Mucosa of descending colon (tissue), 3 donors: ENCODE measurements at regions not wholly inside any gene's neighbourhood (a gene's known extent, or its start where the extent isn't known, plus 50 kb on each side); places are given as distances from the start of the nearest gene placed in this dataset.

Experiments used
- ATAC-seq: fragments of 200-7000 bp; cut with Tn5 transposase; one replicate; pipeline ENCODE4 v1.9.1; 2020; ENCODE audit warnings: mild to moderate bottlenecking, moderate library complexity
- DNase-seq, 3 donors: peaks; one replicate each; pipeline ENCODE4 v3.0.0-alpha.2; 2020
- H3K36me3 ChIP-seq: fragments of 200-600 bp; one replicate; pipeline ENCODE4 v1.8.0; 2021; ENCODE audit warnings: low read depth, mild to moderate bottlenecking
- H3K4me1 ChIP-seq: fragments of 200-600 bp; one replicate; pipeline ENCODE4 v1.8.0; 2021; ENCODE audit warnings: low read depth, mild to moderate bottlenecking
- H3K4me3 ChIP-seq: fragments of 200-600 bp; one replicate; pipeline ENCODE4 v1.8.0; 2021; ENCODE audit warnings: mild to moderate bottlenecking
- H3K9me3 ChIP-seq: fragments of 200-600 bp; one replicate; pipeline ENCODE4 v1.8.0; 2021; ENCODE audit warnings: mild to moderate bottlenecking
- CTCF ChIP-seq: fragments of 200-600 bp; IDR thresholded peaks from one replicate; pipeline ENCODE4 v1.8.0; 2022; ENCODE audit warnings: antibody characterized with exemption, mild to moderate bottlenecking
- intact Hi-C, 2 donors: fragments of 100-400 bp; cut with DNase I in 1 of 2; cut with micrococcal nuclease in 1 of 2; formaldehyde crosslinking; loops; one replicate each; pipeline versions ENCODE4 v1.11.0 to v1.11.1; 2022; cut with DNase I, micrococcal nuclease
- donor health status: DM: no; HTN: no; CAD: no; lungs with moderate emphysema.
- donor health status: DM: no; HTN: no; CAD: no.
- donor health status: DM: no; HTN: yes; CAD: no.

- TF ChIP-seq CTCF, result no peak
- DNase-seq (no peak), ATAC-seq (no peak)
- Histone ChIP-seq H3K9me3 (peaks cover 6% of the 10 kb centered on the region), H3K4me3 (no peak overlapping the region), H3K36me3 (no peaks in the 10 kb centered on the region), H3K4me1 (no peaks in the 10 kb centered on the region)
- intact Hi-C loops, result no loop called here
Measured at GRCh38 chr12:61652265-61652664, 607.9 kb upstream of the USP15 start.

GRCh38 chr12:61654698-61655097, 605.5 kb upstream of the USP15 start:
- intact Hi-C loops, result no loop called here
- DNase-seq, result no peak

DNA sequence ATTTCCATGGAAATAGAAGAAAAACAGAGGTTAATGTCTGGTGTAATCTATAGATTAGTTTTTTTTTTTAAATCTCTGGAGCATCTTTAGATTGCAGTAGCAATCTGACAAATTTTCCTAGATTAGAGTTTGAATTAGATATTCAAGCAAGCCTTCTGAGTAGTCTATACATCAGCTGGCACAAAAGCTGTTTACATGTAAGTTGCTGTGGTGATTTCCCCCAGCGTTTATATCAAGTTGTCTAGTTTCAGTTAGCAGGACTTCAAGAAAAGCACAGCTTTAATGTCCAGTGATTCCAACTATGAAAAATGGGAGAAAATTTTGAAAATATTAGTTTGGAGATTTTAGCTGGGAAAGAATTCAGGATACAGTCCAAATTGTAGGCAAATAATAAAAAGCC, 605.0 kb upstream of the USP15 start:
- Histone ChIP-seq H3K4me3 (no peak overlapping the region), H3K36me3 (no peaks in the 10 kb centered on the region), H3K9me3 (peaks cover 10% of the 10 kb centered on the region), H3K4me1 (no peaks in the 10 kb centered on the region)
- ATAC-seq, result no peak
- DNase-seq, result no peak
- intact Hi-C loops, result no loop called here
- no peak for TF ChIP-seq CTCF

More at GRCh38 chr12:61654698-61655097, 605.5 kb upstream of the USP15 start:
- Histone ChIP-seq H3K36me3 (no peaks in the 10 kb centered on the region), H3K9me3 (peaks cover 10% of the 10 kb centered on the region), H3K4me3 (no peak overlapping the region), H3K4me1 (no peaks in the 10 kb centered on the region)
- ATAC-seq, result no peak
- no peak for TF ChIP-seq CTCF

DNA sequence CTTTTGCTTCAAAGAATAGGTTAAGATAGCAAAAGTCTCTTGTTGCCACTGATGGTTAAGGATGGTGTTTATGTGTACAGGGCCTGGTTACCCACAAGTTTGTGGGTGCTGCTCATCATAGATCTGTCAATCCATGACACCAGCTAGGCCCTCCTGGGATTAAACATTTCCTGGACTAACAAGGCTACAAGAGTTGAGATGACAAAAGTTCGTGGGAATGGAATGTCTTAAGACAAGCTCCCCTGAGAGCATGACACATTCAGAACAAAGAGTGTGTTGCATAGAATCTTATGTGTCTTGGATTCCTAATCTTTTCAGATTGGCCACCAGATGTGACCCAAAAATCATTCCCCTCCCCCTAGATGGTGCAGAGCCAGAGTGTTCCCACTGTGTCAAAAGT, 592.5 kb upstream of the USP15 start:
- DNase-seq, result no peak
- Histone ChIP-seq H3K4me3 (no peak overlapping the region), H3K4me1 (no peaks in the 10 kb centered on the region), H3K9me3 (peaks cover 63% of the 10 kb centered on the region), H3K36me3 (no peaks in the 10 kb centered on the region)
- TF ChIP-seq CTCF, result no peak
- intact Hi-C loops, result no loop called here
- ATAC-seq, result no peak

- no peak for ATAC-seq
- Histone ChIP-seq H3K36me3 (no peaks in the 10 kb centered on the region), H3K4me1 (no peaks in the 10 kb centered on the region), H3K9me3 (peaks cover 14% of the 10 kb centered on the region), H3K4me3 (no peak overlapping the region)
- no peak for TF ChIP-seq CTCF
- intact Hi-C loops, result no loop called here
- DNase-seq, result no peak
Measured at GRCh38 chr12:61676520-61676919, 583.7 kb upstream of the USP15 start.

DNA sequence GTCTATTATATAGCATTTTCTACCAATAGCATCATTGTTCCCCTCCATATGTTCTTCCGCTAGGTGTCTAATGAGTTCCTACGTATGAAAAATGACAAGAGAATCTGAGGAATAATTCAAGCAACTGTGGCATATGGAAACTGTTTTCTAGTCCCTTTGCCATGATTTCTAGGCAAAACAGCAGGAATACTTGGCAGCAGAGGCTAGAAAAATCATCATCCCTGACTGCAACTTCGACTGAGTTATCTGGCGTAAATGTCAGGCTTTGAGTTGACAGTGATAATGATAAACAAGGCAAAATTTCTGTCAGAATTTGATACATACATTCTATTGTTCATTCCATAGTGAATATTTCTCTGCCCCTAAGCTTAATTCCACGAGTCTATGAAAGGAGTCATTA, 572.8 kb upstream of the USP15 start:
- no peak for TF ChIP-seq CTCF
- peaks cover 7% of the 10 kb centered on the region for H3K9me3 ChIP-seq
- intact Hi-C loops, result no loop called here
- no peaks in the 10 kb centered on the region for H3K36me3 ChIP-seq
- ATAC-seq (no peak), DNase-seq (no peak)
- H3K4me1 ChIP-seq, result no peaks in the 10 kb centered on the region
- no peak overlapping the region for H3K4me3 ChIP-seq
